ENCODE measurements at regions not wholly inside any gene's neighbourhood (a gene's known extent, or its start where the extent isn't known, plus 50 kb on each side); places are given as distances from the start of the nearest gene placed in this dataset.

DNA sequence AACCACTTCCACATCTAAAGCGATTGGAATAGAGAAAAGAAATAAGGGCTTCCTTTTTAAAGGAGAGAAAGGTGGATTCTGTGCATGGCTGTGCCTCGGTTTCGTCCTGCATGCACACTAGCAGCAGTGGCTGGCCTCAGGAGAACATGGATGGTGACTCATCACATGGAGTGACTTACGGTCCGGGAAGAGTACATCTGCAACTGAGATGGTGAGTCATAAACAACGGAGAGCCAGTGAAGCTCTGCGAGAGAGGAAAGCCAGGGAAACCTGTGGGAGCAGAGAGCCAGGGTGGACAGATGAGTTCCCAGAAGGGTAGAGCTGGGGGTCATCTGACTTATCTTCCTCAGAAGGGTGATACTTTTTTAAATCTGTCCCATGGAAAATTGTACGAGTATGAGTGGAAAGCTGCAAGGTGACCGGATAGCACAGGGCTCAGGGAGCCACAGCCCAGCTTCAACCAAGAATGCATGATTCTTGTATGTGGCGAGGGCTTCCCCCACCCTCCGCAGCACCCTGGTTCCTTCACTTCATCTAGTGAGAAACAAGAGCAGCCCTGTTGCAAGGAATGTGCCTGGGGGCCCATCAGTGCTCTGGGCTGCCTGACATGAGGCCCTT, 259.1 kb downstream of the KLF6 start:
- DNase-seq (ENCODE audit: low read depth in 1 of 2, low spot score in 1 of 2): no peak

DNA sequence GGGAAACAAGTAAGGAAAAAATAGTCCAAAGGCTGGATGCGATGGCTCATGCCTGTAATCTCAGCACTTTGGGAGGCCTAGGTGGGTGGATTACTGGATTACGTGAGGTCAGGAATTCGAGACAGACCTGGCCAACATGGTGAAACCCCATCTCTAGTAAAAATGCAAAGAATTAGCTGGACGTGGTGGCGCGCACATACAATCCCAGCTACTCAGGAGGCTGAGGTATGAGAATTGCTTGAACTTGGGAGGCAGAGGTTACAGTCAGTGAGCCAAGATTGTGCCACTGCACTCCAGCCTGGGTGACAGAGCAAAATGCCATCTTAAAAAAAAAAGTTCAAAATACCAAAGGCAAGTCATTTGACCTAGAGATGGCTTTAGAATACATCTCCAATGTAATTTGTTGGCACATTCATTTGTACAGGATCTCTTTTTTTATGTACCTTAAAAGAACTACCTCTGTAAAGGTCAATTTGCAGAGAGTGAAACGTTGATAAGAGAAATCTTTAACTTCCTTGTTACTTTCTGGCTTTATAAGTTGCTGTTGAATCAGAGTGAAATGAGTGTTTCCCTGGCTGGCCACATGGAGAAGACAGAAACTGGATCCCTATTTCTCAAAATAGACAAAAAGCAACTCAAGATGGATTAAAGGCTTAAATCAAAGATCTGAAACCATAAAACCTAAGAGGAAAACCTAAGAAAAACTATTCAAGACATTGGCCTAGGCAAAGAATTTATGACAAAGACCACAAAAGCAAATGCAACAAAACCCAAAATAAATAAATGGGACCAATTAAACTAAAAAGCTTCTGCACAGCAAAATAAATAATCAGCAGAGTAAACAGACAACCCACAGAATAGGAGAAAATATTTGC, 260.7 kb downstream of the KLF6 start:
- no peak for DNase-seq (ENCODE audit: low read depth in 1 of 2, low spot score in 1 of 2)

DNA sequence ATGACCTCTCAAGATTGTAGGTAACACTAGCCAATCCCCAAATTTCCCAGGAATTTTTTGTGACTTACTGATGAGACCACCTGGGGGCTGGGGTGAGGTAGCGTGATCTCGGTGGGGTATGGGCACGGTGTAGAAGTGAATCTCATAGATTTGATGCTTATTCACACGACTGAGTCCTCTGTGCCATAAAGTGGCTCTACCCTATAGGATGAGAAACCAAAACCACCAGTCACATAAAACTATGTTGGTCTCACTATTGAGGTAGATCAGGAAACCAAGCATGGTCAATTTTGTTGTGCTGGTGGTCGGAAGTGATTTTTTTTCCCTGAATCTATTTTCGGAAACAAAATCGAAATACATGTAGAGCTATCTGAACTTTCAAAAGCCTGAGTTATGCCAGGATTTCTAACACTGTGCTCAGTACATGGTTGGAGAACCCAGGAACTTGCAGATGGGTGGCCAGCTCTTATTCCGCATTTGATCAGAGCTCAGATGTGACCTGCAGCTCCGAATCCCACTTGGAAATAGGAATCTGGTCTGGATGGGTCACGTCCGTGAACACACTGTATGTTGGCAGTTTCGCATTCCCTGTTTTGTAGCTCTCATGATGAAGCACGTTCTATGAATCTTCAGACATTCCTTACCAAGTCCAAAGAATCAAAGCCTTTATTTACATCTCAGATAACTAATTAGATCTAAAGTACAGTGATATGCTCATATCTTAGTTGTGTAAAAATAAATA, 261.5 kb downstream of the KLF6 start:
- no peak for DNase-seq (ENCODE audit: low read depth in 1 of 2, low spot score in 1 of 2)

DNA sequence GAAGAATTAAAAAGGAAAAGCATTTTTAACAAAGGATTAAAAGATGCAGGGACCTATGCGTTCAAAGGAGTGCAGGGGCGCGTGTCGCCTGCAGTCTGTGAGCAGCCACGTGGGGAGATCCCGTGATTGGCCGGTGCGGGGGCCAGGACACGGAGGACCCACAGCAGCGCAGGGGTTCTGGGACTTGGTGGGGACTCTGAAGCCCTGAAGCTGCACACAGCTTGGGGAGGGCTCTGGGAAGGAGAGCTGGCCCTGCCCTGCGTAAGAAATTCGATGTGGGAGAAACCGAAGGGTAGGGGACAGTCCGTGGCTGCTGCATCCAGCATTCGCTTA, 268.1 kb downstream of the KLF6 start:
- DNase-seq (ENCODE audit: low read depth in 1 of 2, low spot score in 1 of 2): no peak

DNA sequence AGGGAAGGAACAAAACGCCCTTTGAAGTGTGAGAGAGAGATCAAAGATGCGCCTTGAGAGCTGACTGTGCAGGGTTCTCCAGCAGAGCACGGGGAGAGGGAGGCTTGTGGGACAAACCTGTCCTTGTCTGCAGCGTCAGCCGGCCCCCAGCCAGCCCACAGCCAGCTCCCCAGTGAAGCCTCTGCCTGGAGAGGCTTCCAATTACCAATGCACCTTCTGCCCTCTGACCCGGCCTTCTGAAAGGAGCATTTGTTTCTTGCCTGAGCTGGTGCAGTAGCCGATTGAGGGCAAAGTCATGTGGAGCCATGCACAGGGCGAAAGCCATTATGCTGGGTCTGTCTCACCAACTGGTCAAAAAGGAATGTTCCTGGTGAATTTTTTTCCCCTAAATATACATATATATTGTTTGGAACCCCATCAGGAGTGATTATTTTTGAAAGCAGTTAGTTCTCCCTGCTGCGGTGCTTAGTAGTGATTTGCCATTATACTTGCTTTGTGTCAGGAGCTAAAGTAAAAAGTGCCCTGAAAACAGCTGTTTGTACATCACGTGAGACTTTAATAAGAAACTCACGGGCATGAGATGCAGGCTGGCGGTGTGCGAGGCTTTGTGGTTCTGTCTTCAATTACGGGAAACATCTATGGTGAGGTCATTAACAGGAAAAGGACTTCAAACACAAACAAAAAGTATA, 268.6 kb downstream of the KLF6 start:
- no peak for DNase-seq (ENCODE audit: low read depth in 1 of 2, low spot score in 1 of 2)

DNA sequence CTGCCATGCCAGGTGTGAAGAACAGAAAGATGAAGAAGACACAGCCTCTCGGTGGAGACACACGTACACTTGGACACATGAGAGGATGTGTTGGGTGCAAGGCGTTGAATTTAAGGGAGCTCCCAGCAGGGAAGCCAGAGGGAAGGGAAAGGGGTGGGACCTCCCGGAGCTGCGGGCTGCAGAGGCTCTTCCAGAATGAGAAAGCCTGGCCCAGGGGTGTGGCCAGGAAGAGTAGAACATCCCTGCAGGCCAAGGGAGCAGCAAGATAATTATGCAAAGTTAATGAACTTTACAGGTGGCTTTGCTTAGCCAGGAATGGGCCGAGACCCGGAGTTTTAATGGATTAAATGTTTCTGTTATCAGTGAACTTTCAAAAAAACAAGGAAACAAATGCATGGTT, 270.3 kb downstream of the KLF6 start:
- DNase-seq (ENCODE audit: low read depth in 1 of 2, low spot score in 1 of 2): no peak

DNA sequence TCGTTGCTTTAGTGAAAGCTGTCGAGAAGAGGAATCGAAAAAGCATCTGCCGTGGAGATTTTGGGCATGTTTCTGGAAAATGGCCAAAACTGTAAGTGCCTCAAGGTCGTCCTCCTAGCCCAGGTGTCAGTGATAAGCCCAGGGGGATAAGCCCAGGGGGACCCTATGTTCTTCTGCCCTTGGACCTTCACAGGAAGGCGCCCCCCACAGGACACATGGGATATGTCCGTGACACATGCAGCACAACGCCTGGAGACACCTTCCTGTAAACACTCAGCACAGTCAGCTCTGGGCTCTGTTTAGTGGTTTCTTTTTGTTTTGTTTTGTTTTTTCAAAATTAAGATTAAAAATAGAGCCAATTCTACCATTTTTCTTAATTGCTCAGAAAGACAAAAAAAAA, 272.7 kb downstream of the KLF6 start:
- DNase-seq (ENCODE audit: low read depth in 1 of 2, low spot score in 1 of 2): no peak

DNA sequence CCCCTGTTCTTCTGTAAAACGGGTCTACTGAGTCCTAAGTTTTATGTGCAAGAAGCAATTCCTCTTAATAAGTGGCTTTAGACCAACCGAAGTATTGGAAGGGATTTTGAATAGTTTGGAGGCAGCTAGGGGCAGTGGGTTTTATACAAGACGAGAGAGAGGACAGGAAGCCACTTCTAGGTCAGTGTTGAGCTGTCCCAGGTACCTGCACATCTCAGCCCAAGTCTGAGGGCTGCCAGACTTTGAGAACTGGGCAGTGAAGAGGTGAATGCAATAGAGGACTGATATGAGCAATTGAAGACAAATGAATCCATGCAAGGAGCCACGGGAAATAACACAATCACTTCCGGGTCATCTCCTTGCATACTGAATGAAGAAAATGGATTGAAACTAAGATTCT, 273.5 kb downstream of the KLF6 start:
- no peak for DNase-seq (ENCODE audit: low read depth in 1 of 2, low spot score in 1 of 2)

DNA sequence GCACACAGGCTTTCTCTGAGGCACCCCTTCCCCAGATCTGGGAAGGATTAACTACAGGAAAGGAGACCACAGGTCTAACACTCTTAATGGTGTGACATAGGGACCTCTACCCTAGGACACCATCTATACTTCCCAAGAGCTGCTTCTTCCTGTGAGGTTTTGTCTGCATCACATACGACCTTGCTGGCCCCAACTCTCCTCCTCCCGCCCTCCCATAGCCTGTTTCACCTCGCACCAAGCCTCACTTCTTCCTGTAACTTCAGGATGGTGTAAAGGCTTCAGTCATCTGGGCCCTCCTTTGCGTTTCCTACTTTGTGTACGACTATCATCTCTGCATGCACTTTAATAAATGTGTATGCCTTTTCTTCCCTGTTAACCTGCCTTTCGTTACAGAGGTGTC, 274.3 kb downstream of the KLF6 start:
- no peak for DNase-seq (ENCODE audit: low read depth in 1 of 2, low spot score in 1 of 2)

DNA sequence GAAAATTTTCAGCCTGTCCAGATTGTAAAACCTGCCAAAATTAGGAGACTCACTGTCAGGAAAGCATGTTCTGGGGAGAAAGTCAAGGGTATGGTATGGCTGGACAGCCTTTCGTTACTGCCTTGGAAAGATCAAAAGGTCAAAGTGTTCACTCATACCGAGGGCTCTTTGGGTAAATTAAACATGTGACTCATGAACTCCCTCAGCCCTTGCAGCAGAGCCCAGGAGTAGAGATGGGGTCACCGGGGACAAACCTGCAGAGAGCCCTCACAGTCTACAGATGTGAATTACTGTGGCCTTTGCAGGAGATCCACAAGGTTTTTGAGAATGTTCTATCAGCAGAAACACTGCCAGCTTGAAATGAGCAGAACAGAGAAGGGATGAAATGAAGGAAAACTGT, 275.7 kb downstream of the KLF6 start:
- DNase-seq (ENCODE audit: low read depth in 1 of 2, low spot score in 1 of 2): no peak

DNA sequence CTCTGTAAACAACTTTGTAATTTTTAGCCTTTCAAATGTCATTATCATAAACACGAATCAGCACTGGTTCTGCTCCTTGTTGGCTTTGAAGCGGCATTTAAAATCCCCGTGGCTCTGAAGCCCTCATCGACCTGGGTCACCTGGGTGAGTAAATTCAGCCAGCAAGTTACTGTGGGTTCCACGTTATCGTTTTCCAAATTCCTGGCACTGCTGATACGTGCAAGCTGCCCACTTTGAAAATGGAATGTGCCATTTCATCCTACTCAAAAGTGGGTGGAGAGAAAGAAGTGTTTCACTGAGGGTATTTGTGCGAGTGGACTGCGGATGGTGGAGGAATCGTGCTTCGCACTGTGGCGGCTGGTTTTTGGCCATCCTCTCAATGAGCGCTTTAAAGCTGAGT, 281.7 kb downstream of the KLF6 start:
- DNase-seq (ENCODE audit: low read depth in 1 of 2, low spot score in 1 of 2): no peak

DNA sequence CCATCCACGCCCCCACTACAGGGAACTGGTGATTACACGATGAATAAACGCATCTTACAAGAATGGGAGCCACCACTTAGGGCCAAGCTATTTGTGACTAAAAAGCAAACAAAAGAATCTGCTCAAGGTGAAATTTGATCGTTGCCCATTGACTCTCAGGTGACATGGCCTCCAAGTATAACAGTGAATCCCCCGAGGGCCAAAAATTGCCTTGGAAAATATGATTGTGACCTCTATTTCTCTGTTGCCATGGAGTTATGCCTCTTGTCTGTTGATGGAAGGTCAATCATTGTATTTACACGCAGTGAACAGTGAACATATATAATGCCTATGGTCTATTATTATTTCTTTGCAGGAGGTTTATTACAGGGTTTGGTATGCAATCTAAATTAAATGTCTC, 282.3 kb downstream of the KLF6 start:
- DNase-seq (ENCODE audit: low read depth in 1 of 2, low spot score in 1 of 2): no peak

DNA sequence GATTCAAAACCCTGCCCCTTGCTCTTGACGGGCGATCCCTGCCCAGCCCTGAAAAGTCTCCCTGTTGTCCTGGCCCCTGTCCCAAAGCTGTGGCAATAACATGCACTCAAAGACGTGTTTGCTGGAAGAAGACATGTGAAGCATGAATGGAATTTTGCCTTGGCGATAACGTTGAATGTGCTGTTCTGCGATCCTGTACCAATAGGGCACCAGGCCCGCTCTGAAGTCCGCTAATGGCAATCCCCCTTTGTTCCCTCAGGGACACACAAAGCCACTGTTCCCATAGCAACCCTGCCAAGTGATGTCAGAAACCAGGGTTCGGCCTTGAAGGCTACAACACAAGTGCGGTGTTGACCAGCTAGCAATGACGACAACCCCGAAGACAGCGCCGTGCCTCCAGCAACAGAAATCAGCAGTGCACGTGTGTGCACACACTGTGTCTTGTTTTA, 284.6 kb downstream of the KLF6 start:
- DNase-seq (ENCODE audit: low read depth in 1 of 2, low spot score in 1 of 2): no peak

DNA sequence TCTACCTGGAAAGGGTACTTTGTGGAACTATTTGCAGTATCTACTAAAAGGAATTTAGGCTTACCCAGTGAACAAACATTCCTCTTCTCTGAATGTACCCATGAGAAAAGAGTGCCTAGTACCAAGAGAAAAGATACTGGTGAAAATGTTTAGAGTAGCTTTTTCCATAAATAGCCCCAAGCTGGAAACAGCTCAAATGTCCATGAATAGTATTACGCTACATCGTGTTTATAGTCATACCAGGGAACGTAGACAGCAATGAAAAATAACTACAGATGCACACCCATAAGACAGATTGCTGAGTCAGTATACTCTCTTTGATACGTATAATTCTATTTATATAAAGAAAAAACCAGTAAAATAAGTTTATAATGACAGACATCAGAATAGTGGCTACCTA, 285.9 kb downstream of the KLF6 start:
- no peak for DNase-seq (ENCODE audit: low read depth in 1 of 2, low spot score in 1 of 2)

DNA sequence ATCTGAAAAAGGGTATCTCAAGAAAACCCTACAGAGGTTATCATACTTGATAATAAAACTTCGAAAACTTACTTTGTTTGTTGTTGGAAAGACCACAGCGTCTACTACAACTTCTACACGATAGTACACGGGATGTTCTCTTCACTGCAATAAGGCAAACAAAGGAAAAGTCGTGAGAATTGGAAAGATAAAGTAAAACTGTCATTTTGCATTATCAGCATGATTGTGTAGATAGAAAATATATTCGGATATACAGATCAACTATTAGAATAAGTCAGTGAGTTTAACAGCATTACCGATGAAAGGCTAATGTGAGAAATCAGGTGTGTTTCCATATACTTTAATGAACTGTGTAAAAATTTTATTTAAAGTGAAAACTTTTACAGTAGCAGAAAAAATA, 287.4 kb downstream of the KLF6 start:
- DNase-seq (ENCODE audit: low read depth in 1 of 2, low spot score in 1 of 2): no peak

DNA sequence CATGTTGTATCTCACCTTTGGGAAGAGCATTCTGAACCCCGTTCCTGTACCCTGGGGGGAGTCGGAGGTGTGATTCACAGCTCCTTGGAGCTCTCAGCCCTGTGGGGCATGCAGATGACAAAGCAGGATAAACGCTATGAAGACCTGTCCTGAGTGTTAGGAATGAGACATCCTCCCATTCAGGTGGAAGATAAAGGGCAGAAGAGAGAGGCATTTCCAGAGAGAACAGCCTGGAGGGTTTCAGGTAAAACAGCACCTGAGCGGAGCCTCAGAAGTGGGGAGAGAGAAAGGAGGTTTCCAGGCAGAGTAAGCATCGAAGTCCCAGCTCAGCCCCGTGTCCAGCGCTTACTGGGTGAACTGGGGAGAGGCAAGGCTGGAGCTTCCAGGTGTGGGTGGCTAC, 288.9 kb downstream of the KLF6 start:
- DNase-seq (ENCODE audit: low read depth in 1 of 2, low spot score in 1 of 2): no peak

DNA sequence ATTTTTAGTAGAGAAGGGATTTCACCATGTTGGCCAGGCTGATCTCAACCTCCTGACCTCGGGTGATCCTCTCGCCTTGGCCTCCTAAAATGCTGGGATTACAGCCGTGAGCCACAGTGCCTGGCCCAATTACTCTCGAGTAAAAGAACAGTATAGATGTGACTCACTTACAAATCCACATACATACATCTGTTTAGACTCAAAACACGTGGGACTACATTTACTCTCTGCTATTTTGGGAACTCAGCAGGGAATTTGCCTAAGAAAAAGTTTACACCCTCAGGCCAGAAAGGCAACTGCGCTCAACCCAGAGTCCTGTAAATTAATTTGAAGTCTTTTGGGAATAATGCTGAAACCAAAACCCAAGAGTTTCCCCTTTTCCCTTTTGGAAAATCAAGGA, 289.7 kb downstream of the KLF6 start:
- DNase-seq (ENCODE audit: low read depth in 1 of 2, low spot score in 1 of 2): no peak

DNA sequence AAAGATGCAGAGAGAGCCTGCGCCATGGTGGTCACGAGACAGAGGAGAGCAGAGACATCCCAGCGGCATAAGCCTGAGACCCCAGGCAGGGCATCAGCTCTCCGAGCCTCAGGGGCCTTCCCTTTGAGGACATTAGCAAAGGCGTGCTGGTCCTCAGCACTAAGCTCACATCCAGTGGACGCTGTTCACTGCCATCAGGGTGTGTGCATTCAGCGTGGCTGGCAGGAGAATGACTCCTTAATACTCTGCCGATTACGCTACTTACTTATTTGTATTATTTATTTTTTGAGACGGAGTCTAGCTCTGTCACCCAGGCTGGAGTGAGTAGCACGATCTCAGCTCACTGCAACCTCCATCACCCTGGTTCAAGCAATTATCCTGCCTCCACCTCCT, 290.2 kb downstream of the KLF6 start:
- no peak for DNase-seq (ENCODE audit: low read depth in 1 of 2, low spot score in 1 of 2)

DNA sequence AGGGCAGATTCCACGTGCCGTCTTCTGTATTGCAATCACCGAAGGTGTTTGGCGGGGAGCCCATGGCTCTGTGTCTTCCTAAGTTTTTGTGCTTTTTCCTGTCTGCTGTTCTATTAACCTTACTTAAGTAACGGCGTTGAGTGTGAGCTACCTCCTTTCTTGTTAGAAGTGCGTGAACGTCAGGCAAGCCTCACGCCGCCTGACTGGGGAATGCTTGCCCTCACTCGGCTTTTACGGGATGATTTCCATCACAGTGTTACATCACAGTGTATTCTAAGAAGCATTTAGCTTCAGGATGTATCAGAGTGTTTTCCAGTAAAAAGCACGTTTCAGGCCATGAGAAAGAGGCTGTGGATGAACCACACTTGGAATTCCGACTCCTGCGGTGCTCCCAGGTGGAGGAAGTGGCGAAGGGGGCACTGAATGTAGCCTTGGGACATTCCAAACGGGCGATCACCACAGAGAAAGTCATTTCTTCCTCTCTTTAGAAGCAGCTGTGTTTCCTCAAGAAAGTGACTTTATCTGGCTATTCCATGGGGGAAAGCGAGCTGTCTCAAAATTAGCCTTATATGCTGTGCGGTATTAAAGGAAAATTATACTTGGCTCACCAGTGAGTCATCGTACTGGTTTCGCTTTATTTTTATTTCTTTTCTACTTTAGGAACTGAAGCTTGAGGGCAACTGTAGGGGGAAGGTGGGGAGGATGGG, 290.7 kb downstream of the KLF6 start:
- DNase-seq (ENCODE audit: low read depth in 1 of 2, low spot score in 1 of 2): no peak

DNA sequence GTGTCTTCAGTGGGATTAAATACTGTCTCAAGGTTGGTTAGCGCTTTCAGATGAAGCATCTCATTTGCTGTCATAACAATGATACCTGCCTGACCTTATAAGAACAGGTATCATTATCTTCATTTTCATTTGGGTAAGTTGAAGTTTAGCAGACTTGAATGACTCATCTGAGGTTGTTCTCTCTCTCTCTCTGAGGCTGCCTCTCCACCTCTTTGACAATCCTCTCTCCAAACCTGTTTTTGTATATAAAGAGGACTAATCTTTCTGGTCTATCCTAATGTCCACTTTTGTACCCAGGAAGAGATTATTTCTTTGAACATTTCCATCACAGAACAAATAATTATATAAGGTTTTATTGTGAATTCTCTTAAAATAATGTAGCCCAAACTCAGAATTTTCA, 291.4 kb downstream of the KLF6 start:
- DNase-seq (ENCODE audit: low read depth in 1 of 2, low spot score in 1 of 2): no peak

DNA sequence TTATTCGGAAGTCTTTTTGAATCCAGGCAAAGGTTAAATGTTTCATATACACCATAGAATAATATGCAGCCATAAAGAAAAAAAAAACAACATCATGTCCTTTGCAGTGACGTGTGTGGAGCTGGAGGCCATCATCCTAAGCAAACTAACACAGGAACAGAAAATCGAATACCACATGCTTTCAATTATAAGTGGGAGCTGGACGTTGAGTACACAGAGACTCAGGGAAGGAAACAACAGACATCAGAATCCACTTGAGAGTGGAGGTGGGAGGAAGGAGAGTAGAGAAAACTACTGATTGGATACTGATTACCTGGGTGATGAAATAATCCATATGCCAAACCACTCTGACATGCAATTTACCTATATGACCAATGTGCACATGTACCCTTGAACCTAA, 293.4 kb downstream of the KLF6 start:
- no peak for DNase-seq (ENCODE audit: low read depth in 1 of 2, low spot score in 1 of 2)

All from stimulated activated CD4-positive, alpha-beta T cell treated with anti-CD3 and anti-CD28 coated beads, Interleukin-15, amount 100 ng/mL, for 1 hour (primary cell).